ENCODE measurements at regions not wholly inside any gene's neighbourhood (a gene's known extent, or its start where the extent isn't known, plus 50 kb on each side); places are given as distances from the start of the nearest gene placed in this dataset.

DNA sequence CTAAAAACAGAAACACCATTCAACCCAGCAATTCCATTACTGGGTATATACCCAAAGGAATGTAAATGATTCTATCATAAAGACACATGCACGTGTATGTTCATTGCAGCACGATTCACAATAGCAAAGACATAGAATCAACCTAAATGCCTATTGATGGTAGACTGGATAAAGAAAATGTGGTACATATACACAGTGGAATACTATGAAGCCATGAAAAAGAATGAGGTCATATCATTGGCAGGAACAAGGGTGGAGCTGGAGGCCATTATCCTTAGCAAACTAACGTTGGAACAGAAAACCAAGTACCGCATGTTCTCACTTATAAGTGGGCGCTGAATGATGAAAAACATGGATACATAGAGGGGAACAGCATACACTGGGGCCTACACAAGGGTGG lies 77.2 kb upstream of the MYOCD start:
- no peak for DNase-seq (ENCODE audit: low read depth)

DNA sequence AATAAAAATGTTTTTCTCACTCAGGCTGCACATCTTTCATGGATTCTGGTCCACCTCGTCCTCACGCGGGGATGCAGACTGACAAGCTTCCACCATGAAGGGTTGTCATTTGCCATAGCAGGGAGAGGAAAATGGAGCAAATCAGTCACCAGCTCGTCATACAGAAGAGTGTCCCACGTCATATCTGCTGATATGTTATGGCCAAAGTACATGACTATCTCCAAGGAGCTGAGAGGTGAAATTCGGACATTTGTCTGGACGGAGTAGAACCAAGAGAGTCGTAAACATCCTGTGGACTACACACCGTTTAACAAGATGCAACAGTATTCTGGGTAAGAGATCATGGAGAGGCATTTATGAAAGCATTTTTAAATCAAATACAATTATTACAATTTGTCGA lies 75.3 kb upstream of the MYOCD start:
- no peak for DNase-seq (ENCODE audit: low read depth)

DNA sequence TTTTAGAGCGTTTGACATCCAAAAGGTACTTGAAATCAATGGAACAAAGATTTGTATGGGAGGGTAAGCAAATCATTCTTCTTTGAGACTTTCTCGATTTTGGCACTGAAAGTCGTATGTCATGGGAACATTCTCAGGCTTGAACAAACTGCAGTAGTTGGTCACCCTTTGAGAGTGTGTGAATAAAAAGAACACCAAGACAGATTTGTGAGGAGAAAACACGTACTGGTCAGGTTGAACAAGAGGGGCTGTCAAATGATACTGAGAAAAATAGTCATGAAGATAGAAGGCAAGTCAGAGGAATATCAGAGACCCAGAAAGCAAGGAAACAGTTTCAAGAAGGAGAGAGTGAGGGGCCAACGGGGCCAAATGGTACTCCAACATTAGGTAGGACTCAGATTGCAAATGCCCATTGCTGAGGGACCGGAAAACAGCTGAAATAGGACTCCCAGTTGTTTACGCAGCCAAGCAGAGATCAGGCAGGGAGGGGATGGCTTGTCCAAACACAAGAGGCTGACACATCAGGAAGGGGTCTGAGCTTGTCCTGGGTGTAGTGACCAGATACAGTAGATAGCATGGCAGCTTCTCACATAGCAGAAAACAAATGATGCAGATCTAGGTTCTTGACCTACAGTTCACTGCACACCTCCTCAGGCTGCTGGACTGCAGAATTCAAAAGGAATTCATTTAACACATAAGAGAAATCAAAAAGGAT lies 74.5 kb upstream of the MYOCD start:
- peak; percentile 9 for DNase-seq (ENCODE audit: low read depth)

DNA sequence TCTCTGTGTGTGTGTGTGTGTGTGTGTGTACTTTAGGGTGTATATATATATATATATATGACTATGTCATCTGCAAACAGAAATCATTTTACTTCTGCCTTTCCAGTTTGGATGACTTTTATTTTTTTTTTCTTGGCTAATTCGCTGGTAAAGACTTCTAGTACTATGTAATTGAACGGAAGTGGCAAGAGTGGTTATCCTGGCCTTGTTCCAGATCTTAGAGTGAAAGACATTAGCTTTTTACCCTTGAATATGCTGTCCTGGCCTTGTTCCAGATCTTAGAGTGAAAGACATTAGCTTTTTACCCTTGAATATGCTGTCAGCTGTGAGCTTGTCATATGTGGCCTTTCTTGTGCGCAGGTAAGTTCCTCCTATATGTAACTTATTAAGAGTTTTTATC lies 72.7 kb upstream of the MYOCD start:
- no peak for DNase-seq (ENCODE audit: low read depth)

DNA sequence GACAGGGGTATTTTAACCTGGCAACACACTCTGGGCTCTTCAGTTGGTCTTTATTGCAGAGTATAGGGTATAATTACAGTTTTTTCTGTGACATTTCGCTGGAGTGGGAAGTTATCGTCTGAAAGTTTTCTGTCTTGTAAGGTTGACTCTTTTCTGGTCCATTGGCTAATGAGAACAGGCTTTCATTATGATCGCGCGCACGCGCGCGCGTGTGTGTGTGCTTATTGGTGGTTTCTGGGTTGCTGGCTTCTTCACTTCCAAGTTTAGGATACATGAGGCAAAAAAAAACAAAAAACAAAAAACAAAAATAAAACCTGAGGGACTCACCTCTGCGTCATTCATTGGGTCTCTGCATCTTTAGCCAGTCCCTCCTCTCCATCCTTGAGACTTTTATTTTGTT lies 68.7 kb upstream of the MYOCD start:
- no peak for DNase-seq (ENCODE audit: low read depth)

DNA sequence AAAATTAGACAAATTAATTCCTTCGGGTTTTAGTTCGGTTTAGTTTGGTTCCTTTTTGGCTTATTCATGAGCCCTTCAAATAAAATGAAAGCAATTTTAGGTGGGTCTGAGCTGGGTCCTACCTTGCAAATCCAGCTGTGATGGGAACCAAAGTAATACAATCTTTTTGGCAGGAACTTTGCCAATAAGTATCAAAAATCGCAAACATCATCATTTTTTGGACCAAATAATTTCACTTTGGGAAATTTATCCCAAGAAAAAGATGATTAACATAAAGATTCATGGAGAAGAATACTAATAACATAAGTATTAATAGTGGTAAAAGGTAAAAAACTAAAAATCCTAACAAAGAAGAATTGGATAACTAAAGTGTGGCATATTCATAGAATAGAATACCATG lies 67.8 kb upstream of the MYOCD start:
- no peak for DNase-seq (ENCODE audit: low read depth)

DNA sequence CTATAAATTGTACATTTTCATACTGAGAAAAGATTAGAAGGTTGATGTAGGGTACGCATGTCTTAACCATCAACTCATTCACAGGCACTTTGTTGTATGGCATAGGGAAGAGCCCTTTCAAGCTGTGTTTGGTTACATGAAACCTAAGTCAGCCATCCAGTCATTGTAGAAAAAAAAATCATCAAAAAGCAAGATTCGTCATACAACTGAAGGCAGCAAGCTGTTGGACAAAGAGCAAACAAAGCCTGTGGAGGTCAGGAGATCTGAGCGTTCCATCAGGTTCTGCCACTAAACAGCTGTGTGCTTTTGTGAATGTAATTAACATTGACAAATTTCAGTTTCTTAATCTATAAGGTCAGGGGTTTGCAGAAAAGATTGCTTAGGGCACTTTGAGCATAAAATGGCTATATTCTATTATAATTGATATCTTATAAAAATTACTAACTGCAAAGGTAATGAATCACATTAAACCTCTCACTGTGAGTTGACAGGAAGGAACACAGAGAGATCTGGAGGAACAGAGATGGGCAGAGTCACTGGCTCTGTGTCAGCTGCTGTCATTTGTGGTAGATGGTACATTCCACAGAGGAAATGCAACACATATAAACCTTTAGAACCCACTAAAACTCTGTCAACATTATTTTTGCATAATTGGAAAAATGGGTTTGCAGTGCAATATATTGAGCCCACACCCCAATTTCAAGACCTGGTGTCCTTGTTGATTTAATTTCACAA lies 66.3 kb upstream of the MYOCD start:
- DNase-seq (ENCODE audit: low read depth) = no peak

DNA sequence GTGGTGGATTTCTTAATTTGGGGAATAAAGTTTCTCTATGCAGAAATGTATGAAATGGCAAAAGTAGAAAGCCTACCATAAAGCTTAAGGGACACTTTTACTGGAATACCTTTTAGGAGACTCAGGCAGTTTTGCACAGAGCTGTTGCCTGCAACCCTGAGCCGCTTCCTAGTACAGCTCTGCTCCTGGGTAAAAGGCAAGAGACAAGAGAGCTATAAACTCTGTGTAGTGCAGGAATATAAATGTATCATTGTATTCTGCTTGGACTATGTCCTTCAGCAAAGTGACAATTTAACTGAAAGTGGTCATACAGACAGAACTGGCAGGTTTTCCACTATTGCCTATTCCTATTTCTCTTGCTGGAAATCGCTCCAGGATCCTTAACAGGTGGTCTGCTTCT lies 65.3 kb upstream of the MYOCD start:
- DNase-seq (ENCODE audit: low read depth) = no peak

DNA sequence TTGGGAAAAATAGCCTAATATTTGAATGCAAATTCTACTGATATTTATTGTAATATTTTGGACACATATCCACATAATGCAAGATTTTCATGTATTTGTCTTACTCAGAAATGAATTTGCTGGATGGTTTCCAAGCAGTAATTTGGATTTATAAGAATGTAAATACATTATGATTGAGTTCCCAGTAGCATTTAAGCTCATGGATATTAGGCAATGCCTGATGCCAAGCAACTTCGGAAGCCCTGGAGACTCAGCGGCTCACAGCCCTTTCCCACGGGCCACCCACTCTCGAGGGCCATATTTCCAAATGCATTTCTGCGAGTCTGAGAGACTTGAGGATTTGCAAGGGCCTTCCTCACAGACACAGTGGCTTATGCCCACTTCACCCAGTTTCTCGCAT lies 62.1 kb upstream of the MYOCD start:
- DNase-seq (ENCODE audit: low read depth) = no peak

DNA sequence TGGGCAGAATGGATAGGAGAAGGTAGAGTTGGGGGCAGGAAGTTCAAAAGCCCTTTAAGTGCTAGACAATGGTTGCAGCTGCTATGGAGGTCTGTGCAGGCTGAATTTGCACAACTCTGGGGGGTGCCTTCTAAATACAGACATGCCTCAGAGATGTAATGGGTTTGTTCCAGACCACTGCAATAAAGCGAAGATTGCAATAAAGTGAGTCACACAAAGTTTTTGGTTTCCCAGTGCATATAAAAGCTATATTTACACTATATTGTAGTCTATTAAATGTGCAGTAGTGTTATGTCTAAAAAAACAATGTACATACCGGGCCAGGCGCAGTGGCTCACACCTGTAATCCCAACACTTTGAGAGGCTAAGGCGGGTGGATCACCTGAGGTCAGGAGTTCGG lies 60.5 kb upstream of the MYOCD start:
- DNase-seq (ENCODE audit: low read depth) = no peak

DNA sequence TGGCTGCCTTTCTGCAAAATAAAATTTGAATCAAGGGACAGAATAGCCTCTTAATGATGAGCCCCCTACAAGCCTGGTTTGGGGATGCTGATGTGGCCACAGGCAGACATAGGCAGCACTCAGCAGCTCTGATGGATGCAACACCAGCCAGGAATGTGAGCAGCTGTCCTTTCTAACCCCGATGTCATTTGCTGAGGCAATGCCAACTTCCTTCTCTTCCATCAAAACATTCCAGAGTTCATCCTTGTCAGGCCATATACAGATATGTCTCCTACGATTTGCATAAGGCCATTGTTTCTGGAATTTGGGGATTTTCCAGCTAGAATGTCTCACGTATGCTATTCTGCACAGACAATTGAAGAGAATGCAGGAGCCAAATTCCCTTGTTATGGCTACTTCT lies 52.1 kb upstream of the MYOCD start:
- no peak for DNase-seq (ENCODE audit: low read depth)

Measured in renal cortical epithelial cell (primary cell).